ENCODE measurements at regions not wholly inside any gene's neighbourhood (a gene's known extent, or its start where the extent isn't known, plus 50 kb on each side); places are given as distances from the start of the nearest gene placed in this dataset.

- TF ChIP-seq ATF3 (CRISPR knock-in tag; conservative IDR thresholded peaks at IDR 0.05) (no peak), ZSCAN18 (CRISPR knock-in tag; IDR thresholded peaks at IDR 0.05) (no peak), RORB (CRISPR knock-in tag; IDR thresholded peaks at IDR 0.05) (no peak), ZNF263 (CRISPR knock-in tag; IDR thresholded peaks at IDR 0.05; ENCODE audit: low read depth) (no peak), CTCF (IDR thresholded peaks at IDR 0.05) (no peak), SP1 (CRISPR knock-in tag; conservative IDR thresholded peaks at IDR 0.05) (no peak), CBFB (CRISPR knock-in tag; IDR thresholded peaks at IDR 0.05; ENCODE audit: low read depth) (no peak), ZNF232 (CRISPR knock-in tag; IDR thresholded peaks at IDR 0.05) (no peak), ETV6 (CRISPR knock-in tag; IDR thresholded peaks at IDR 0.05) (no peak), CREM (CRISPR knock-in tag; IDR thresholded peaks at IDR 0.05) (no peak), ZBTB43 (CRISPR knock-in tag; IDR thresholded peaks at IDR 0.05) (no peak), NFE2L1 (CRISPR knock-in tag; IDR thresholded peaks at IDR 0.05) (no peak)
Measured at GRCh38 chr11:127133061-127133460, 132.5 kb upstream of the KIRREL3 start.

Data from WTC11 (cell line).